ENCODE measurements at regions not wholly inside any gene's neighbourhood (a gene's known extent, or its start where the extent isn't known, plus 50 kb on each side); places are given as distances from the start of the nearest gene placed in this dataset.

- intact Hi-C loops (cut with DNase I; ENCODE audit: low total_unique reads) = no loop called here
- Histone ChIP-seq H3K4me3 (no peak overlapping the region), H3K27me3 (peaks cover 0 to 3% (median 0%) of the 10 kb centered on the region in 3 donors), H3K4me1 (no peaks in the 10 kb centered on the region), H3K9me3 (no peaks in the 10 kb centered on the region), H3K27ac (no peak overlapping the region), H3K36me3 (no peaks in the 10 kb centered on the region)
- 74 to 85% (median 80%) methylated on average over 7 to 8 of the region's 8 CpGs for WGBS, 5 donors
- DNase-seq = no peak
- no peak for TF ChIP-seq CTCF (IDR thresholded peaks at IDR 0.05)
- no peak for TF ChIP-seq POLR2AphosphoS5 (IDR thresholded peaks at IDR 0.05)
- no peak for TF ChIP-seq EP300 (IDR thresholded peaks at IDR 0.05)
- TF ChIP-seq POLR2A (IDR thresholded peaks at IDR 0.05) = no peak
These were observed 157.7 kb upstream of the ATP10A start for GRCh38 chr15:26020871-26021270.

GRCh38 chr15:26017665-26018064 lies 154.5 kb upstream of the ATP10A start:
- Histone ChIP-seq H3K27ac (no peak overlapping the region), H3K4me1 (no peaks in the 10 kb centered on the region), H3K27me3 (peaks cover 0 to 3% (median 0%) of the 10 kb centered on the region in 3 donors), H3K36me3 (no peaks in the 10 kb centered on the region), H3K4me3 (no peak overlapping the region), H3K9me3 (no peaks in the 10 kb centered on the region)
- 90 to 96% (median 94%) methylated on average over 7 of the region's 7 CpGs for WGBS, 5 donors
- TF ChIP-seq EP300 (IDR thresholded peaks at IDR 0.05) = no peak
- no peak for TF ChIP-seq POLR2AphosphoS5 (IDR thresholded peaks at IDR 0.05)
- TF ChIP-seq CTCF (IDR thresholded peaks at IDR 0.05) = no peak
- no peak for TF ChIP-seq POLR2A (IDR thresholded peaks at IDR 0.05)
- no peak for DNase-seq
- intact Hi-C loops (cut with DNase I; ENCODE audit: low total_unique reads) = no loop called here

GRCh38 chr15:26015516-26016075 lies 152.5 kb upstream of the ATP10A start:
- H3K27me3 ChIP-seq = peaks cover 0 to 6% (median 3%) of the 10 kb centered on the region in 3 donors
- H3K27ac ChIP-seq = no peak overlapping the region
- no peak for DNase-seq
- H3K36me3 ChIP-seq = no peaks in the 10 kb centered on the region
- 68 to 79% (median 72%) methylated on average over 11 of the region's 11 CpGs for WGBS, 5 donors
- H3K4me3 ChIP-seq = no peak overlapping the region
- no peaks in the 10 kb centered on the region for H3K4me1 ChIP-seq
- H3K9me3 ChIP-seq = peaks cover 0 to 8% (median under 1%) of the 10 kb centered on the region in 4 donors
- intact Hi-C loops (cut with DNase I; ENCODE audit: low total_unique reads) = no loop called here
- TF ChIP-seq POLR2AphosphoS5 (IDR thresholded peaks at IDR 0.05) = no peak
- TF ChIP-seq EP300 (IDR thresholded peaks at IDR 0.05) = no peak
- TF ChIP-seq POLR2A (IDR thresholded peaks at IDR 0.05) = no peak
- no peak for TF ChIP-seq CTCF (IDR thresholded peaks at IDR 0.05)

GRCh38 chr15:26013981-26014380 lies 150.9 kb upstream of the ATP10A start:
- Histone ChIP-seq H3K4me1 (no peaks in the 10 kb centered on the region), H3K27ac (no peak overlapping the region), H3K4me3 (no peak overlapping the region), H3K27me3 (peaks cover 0 to 6% (median 3%) of the 10 kb centered on the region in 3 donors), H3K36me3 (no peaks in the 10 kb centered on the region), H3K9me3 (peaks cover 0 to 14% (median 2%) of the 10 kb centered on the region in 4 donors)
- no peak for DNase-seq
- TF ChIP-seq POLR2AphosphoS5 (IDR thresholded peaks at IDR 0.05) (no peak), EP300 (IDR thresholded peaks at IDR 0.05) (no peak), CTCF (IDR thresholded peaks at IDR 0.05) (no peak), POLR2A (IDR thresholded peaks at IDR 0.05) (no peak)
- 59 to 73% (median 69%) methylated on average over 4 to 5 of the region's 5 CpGs for WGBS, 5 donors
- intact Hi-C loops (cut with DNase I; ENCODE audit: low total_unique reads) = no loop called here
